CD8-positive, alpha-beta memory T cell (primary cell): ENCODE measurements at regions not wholly inside any gene's neighbourhood (a gene's known extent, or its start where the extent isn't known, plus 50 kb on each side); places are given as distances from the start of the nearest gene placed in this dataset.

Experiments used
- CTCF ChIA-PET: fragments of 350-600 bp; sonication (Branson Sonifier 250); formaldehyde crosslinking; loops from one replicate; lab custom pipeline; 2021; ENCODE audit warnings: antibody characterized with exemption; lab: Charles Lee
- POLR2A ChIA-PET: fragments of 350-600 bp; sonication (Branson Sonifier 250); formaldehyde crosslinking; loops from one replicate; lab custom pipeline; 2021; ENCODE audit warnings: antibody characterized with exemption; lab: Charles Lee
- DNase-seq, 5 donors: peaks; one replicate each; pipeline versions ENCODE4 v3.0.0 to v3.0.0-alpha.2; 2020 to 2022; ENCODE audit warnings: mixed read lengths in 1 of 5
- H3K27ac ChIP-seq: one replicate; pipeline ENCODE4 v1.7.0; 2013; ENCODE audit warnings: low read depth, mild to moderate bottlenecking, low read length, moderate library complexity
- H3K27me3 ChIP-seq: 2 replicates; pipeline ENCODE4 v1.7.0; 2013; ENCODE audit warnings: low read length, mild to moderate bottlenecking; ENCODE audit not compliant: insufficient read depth, poor library complexity, severe bottlenecking
- H3K36me3 ChIP-seq: 2 replicates; pipeline ENCODE4 v1.7.0; 2013; ENCODE audit warnings: mild to moderate bottlenecking, low read length, moderate library complexity; ENCODE audit not compliant: insufficient read depth
- H3K4me1 ChIP-seq: 2 replicates; pipeline ENCODE4 v1.7.0; 2013; ENCODE audit warnings: mild to moderate bottlenecking, low read length, moderate library complexity; ENCODE audit not compliant: insufficient read depth
- H3K4me3 ChIP-seq: 2 replicates; pipeline ENCODE4 v1.7.0; 2013; ENCODE audit warnings: mild to moderate bottlenecking, low read length
- H3K9me3 ChIP-seq: 2 replicates; pipeline ENCODE4 v1.7.0; 2013; ENCODE audit warnings: mild to moderate bottlenecking, low read length
- H3K27ac Mint-ChIP-seq, 8 donors: one replicate each; pipeline ENCODE4 v1.8.0; 2020 to 2021; ENCODE audit warnings: mixed read lengths in 8 of 8, mild to moderate bottlenecking in 6 of 8, inconsistent platforms in 3 of 8, moderate library complexity in 3 of 8
- H3K27me3 Mint-ChIP-seq, 2 donors: one replicate each; pipeline ENCODE4 v1.8.0; 2020 to 2021; ENCODE audit warnings: mixed read lengths in 2 of 2, mild to moderate bottlenecking in 1 of 2, moderate library complexity in 1 of 2
- H3K36me3 Mint-ChIP-seq, 3 donors: one replicate each; pipeline ENCODE4 v1.8.0; 2020 to 2021; ENCODE audit warnings: mixed read lengths in 3 of 3, inconsistent platforms in 1 of 3, mild to moderate bottlenecking in 1 of 3
- H3K4me1 Mint-ChIP-seq, 3 donors: one replicate each; pipeline ENCODE4 v1.8.0; 2020 to 2021; ENCODE audit warnings: mixed read lengths in 3 of 3, inconsistent platforms in 1 of 3, mild to moderate bottlenecking in 1 of 3
- H3K4me3 Mint-ChIP-seq, 7 donors: one replicate each; pipeline ENCODE4 v1.8.0; 2020 to 2021; ENCODE audit warnings: mixed read lengths in 7 of 7, mild to moderate bottlenecking in 6 of 7, moderate library complexity in 4 of 7, inconsistent platforms in 2 of 7
- H3K9me3 Mint-ChIP-seq, 5 donors: one replicate each; pipeline ENCODE4 v1.8.0; 2020 to 2022; ENCODE audit warnings: mixed read lengths in 5 of 5, mild to moderate bottlenecking in 3 of 5, moderate library complexity in 2 of 5, inconsistent platforms in 1 of 5

- Histone ChIP-seq H3K9me3 (no peaks in the 10 kb centered on the region), H3K27me3 (no peaks in the 10 kb centered on the region), H3K36me3 (no peaks in the 10 kb centered on the region), H3K27ac (no peak overlapping the region), H3K4me1 (no peaks in the 10 kb centered on the region), H3K4me3 (no peak overlapping the region)
- ChIA-PET CTCF (no interaction called here), POLR2A (no interaction called here)
- Mint-ChIP-seq H3K27me3 (peaks cover 6 to 14% of the 10 kb centered on the region in 2 donors), H3K4me1 (no peaks in the 10 kb centered on the region), H3K36me3 (no peaks in the 10 kb centered on the region), H3K9me3 (peaks cover 0 to 1% (median 0%) of the 10 kb centered on the region in 5 donors), H3K27ac (no peak overlapping the region), H3K4me3 (no peak overlapping the region)
- DNase-seq, result no peak
These were observed 304.5 kb upstream of the B3GAT1 start for GRCh38 chr11:134716582-134716981.

DNA sequence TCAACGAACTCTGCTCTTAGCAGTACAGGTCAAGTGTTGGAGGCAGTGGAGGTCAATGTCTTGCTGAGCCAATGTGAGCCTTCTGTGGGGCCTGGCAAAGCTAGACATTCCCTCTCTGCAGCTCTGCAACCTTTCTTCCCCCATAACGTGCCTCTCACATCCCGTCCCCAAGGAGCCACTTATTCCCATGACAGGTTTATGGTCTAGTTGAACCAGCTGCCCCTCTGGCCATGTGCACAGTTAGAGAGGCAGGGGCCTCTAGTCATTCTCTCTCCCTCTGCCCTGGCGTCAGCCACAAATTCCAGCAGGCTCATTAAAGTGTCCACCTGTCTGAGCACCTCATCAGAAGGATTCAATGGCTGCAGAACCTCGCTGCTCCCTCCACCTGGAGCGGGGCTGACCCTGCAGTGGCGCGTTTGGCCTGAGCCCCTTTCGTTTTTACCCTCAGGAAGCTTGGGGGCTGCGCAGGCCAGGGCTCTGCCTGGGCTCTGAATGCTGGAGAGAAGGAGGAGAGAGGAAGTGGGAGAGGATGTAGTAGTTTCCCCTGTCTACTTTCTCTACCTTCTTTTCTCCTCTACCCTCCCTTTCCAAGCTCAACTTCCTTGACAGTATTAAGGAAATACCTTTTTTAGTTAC is 302.1 kb upstream of the B3GAT1 start:
- Mint-ChIP-seq H3K27me3 (peaks cover 5 to 16% of the 10 kb centered on the region in 2 donors), H3K4me3 (no peak overlapping the region), H3K27ac (no peak overlapping the region), H3K36me3 (no peaks in the 10 kb centered on the region), H3K9me3 (no peaks in the 10 kb centered on the region), H3K4me1 (no peaks in the 10 kb centered on the region)
- CTCF ChIA-PET, result no interaction called here
- POLR2A ChIA-PET, result no interaction called here
- no peak for DNase-seq
- Histone ChIP-seq H3K9me3 (no peaks in the 10 kb centered on the region), H3K4me1 (no peaks in the 10 kb centered on the region), H3K36me3 (no peaks in the 10 kb centered on the region), H3K27me3 (no peaks in the 10 kb centered on the region), H3K4me3 (no peak overlapping the region), H3K27ac (no peak overlapping the region)

DNA sequence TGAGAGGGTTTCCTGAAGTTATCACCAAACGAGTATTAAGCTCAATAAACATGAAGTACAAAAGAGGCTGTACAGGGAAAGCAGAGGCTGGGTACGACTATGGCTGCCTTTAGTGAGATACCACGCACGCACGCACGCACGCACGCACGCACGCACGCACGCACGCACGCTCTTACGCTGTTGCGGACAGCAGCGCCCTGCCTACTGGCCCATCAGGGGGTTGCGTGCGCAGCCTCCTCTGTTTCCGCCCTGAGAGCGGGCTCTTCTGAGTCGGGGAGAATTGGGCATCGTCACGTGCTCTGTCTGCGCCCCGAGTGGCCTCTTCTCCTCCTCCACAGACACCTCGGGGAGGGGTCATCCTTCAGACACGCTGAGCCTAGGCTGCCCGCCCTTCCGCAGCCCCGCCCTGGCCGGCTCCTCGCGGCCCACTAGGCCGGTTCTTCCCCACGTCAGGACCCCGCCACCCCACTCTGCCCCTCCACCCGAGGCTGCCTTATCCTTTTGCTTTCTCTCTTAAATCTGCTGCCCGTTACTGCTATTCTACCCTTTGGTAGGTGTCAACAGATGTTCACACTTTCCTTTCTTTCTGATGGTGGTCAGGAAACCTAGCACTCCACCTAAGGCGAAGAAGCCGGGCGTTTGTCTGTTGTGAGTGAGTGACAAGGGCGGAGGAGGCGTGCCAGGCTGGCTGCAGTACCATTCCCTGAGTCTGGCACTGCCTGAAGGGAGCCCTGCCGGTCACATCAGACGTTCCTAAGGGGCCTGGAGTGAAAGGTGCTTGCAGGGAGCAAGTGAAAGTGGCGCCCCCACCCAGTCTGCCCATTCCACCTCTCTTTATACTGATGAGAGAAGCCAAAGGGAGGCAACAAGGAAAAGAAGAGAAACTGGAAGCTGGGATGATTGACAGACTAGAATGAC is 300.4 kb upstream of the B3GAT1 start:
- H3K4me1 ChIP-seq, result no peaks in the 10 kb centered on the region
- Mint-ChIP-seq H3K27ac (no peak overlapping the region), H3K4me1 (no peaks in the 10 kb centered on the region), H3K9me3 (no peaks in the 10 kb centered on the region), H3K36me3 (no peaks in the 10 kb centered on the region), H3K4me3 (no peak overlapping the region), H3K27me3 (peaks cover 3 to 16% of the 10 kb centered on the region in 2 donors)
- no peak for DNase-seq
- H3K36me3 ChIP-seq, result no peaks in the 10 kb centered on the region
- CTCF ChIA-PET, result no interaction called here
- H3K9me3 ChIP-seq, result no peaks in the 10 kb centered on the region
- no peaks in the 10 kb centered on the region for H3K27me3 ChIP-seq
- H3K27ac ChIP-seq, result no peak overlapping the region
- H3K4me3 ChIP-seq, result no peak overlapping the region
- POLR2A ChIA-PET, result no interaction called here

- no peaks in the 10 kb centered on the region for H3K27me3 ChIP-seq
- no peak overlapping the region for H3K27ac ChIP-seq
- DNase-seq, result no peak
- no peaks in the 10 kb centered on the region for H3K9me3 Mint-ChIP-seq
- ChIA-PET POLR2A (no interaction called here), CTCF (no interaction called here)
- H3K27me3 Mint-ChIP-seq, result peaks cover 3 to 9% of the 10 kb centered on the region in 2 donors
- no peaks in the 10 kb centered on the region for H3K9me3 ChIP-seq
- H3K4me3 Mint-ChIP-seq, result no peak overlapping the region
- H3K4me3 ChIP-seq, result no peak overlapping the region
- no peak overlapping the region for H3K27ac Mint-ChIP-seq
- no peaks in the 10 kb centered on the region for H3K36me3 Mint-ChIP-seq
- no peaks in the 10 kb centered on the region for H3K36me3 ChIP-seq
- H3K4me1 ChIP-seq, result no peaks in the 10 kb centered on the region
- H3K4me1 Mint-ChIP-seq, result no peaks in the 10 kb centered on the region
These were observed 299.5 kb upstream of the B3GAT1 start for GRCh38 chr11:134711588-134711987.

DNA sequence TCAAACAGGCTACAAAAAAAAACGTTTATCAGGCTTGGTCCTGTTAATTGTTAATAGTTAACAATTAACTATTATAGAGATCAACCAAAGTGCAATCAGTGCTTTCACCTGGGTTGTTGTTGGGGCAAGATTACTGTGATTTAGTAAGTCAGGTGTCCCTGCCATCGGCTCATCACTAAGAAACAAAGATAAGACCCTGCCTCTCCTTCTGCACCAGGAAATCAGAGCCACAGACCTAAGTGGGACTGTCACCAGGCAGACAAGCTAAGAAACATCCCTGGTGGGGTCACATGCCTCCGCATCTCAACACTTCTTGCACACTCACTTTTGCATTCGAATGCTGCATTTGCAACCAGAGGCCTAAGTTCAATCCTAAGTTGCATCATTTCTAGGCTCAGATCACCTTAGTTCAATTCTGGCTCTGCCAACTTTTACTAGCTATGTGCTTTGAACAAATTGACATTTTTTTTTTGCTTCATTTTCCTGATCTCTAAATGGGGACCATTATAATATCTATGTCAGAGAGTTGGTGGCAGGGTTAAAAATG is 298.9 kb upstream of the B3GAT1 start:
- no peak overlapping the region for H3K4me3 Mint-ChIP-seq

DNA sequence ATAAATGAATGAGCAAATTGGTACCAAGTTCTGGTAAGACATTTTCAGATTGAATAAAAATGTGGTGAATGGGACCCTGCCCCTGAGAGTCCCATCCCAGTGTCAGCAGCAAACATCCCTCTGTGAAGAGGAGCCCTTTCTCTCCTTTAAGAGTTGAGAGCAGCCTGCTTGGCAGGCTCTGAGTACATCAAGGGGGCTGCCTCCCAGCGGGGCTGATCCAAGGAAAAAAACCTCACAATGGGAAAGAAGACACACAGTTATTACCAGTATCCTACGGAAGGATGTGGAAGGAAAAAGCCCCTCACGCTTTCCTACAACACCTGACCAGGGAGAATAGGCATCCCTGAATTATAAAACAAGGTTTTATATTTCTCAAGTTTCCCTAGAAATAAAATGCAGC is 293.8 kb upstream of the B3GAT1 start:
- ChIA-PET POLR2A (no interaction called here), CTCF (no interaction called here)
- H3K9me3 Mint-ChIP-seq, result no peaks in the 10 kb centered on the region
- no peak overlapping the region for H3K4me3 Mint-ChIP-seq
- H3K9me3 ChIP-seq, result no peaks in the 10 kb centered on the region
- no peak overlapping the region for H3K27ac Mint-ChIP-seq
- H3K36me3 ChIP-seq, result no peaks in the 10 kb centered on the region
- H3K4me3 ChIP-seq, result no peak overlapping the region
- H3K4me1 Mint-ChIP-seq, result no peaks in the 10 kb centered on the region
- no peak for DNase-seq
- no peaks in the 10 kb centered on the region for H3K27me3 ChIP-seq
- H3K27me3 Mint-ChIP-seq, result peaks cover 6 to 22% of the 10 kb centered on the region in 2 donors
- no peaks in the 10 kb centered on the region for H3K36me3 Mint-ChIP-seq
- no peak overlapping the region for H3K27ac ChIP-seq
- no peaks in the 10 kb centered on the region for H3K4me1 ChIP-seq

More for the DNA sequence above, 298.9 kb upstream of the B3GAT1 start:
- Histone ChIP-seq H3K9me3 (no peaks in the 10 kb centered on the region), H3K27me3 (no peaks in the 10 kb centered on the region), H3K27ac (no peak overlapping the region), H3K4me3 (no peak overlapping the region), H3K36me3 (no peaks in the 10 kb centered on the region), H3K4me1 (no peaks in the 10 kb centered on the region)
- CTCF ChIA-PET, result no interaction called here
- Mint-ChIP-seq H3K4me1 (no peaks in the 10 kb centered on the region), H3K36me3 (no peaks in the 10 kb centered on the region), H3K27me3 (peaks cover 3 to 11% of the 10 kb centered on the region in 2 donors), H3K27ac (no peak overlapping the region), H3K9me3 (no peaks in the 10 kb centered on the region)
- POLR2A ChIA-PET, result no interaction called here
- no peak for DNase-seq

- H3K27ac ChIP-seq, result no peak overlapping the region
- ChIA-PET CTCF (no interaction called here), POLR2A (no interaction called here)
- no peaks in the 10 kb centered on the region for H3K9me3 ChIP-seq
- Mint-ChIP-seq H3K36me3 (no peaks in the 10 kb centered on the region), H3K4me3 (no peak overlapping the region), H3K4me1 (no peaks in the 10 kb centered on the region), H3K27me3 (peaks cover 12 to 21% of the 10 kb centered on the region in 2 donors), H3K9me3 (no peaks in the 10 kb centered on the region), H3K27ac (no peak overlapping the region)
- no peaks in the 10 kb centered on the region for H3K27me3 ChIP-seq
- no peak for DNase-seq
- H3K4me1 ChIP-seq, result no peaks in the 10 kb centered on the region
- no peak overlapping the region for H3K4me3 ChIP-seq
- no peaks in the 10 kb centered on the region for H3K36me3 ChIP-seq
These were observed 290.8 kb upstream of the B3GAT1 start for GRCh38 chr11:134702827-134703226.

- H3K9me3 ChIP-seq, result no peaks in the 10 kb centered on the region
- CTCF ChIA-PET, result no interaction called here
- Mint-ChIP-seq H3K4me3 (no peak overlapping the region), H3K9me3 (no peaks in the 10 kb centered on the region), H3K27ac (no peak overlapping the region), H3K36me3 (no peaks in the 10 kb centered on the region), H3K27me3 (peaks cover 12 to 22% of the 10 kb centered on the region in 2 donors), H3K4me1 (no peaks in the 10 kb centered on the region)
- H3K36me3 ChIP-seq, result no peaks in the 10 kb centered on the region
- DNase-seq, result no peak
- H3K4me1 ChIP-seq, result no peaks in the 10 kb centered on the region
- H3K27ac ChIP-seq, result no peak overlapping the region
- H3K4me3 ChIP-seq, result no peak overlapping the region
- POLR2A ChIA-PET, result no interaction called here
- H3K27me3 ChIP-seq, result no peaks in the 10 kb centered on the region
These were observed 289.6 kb upstream of the B3GAT1 start for GRCh38 chr11:134701564-134702165.
